ENCODE measurements at regions not wholly inside any gene's neighbourhood (a gene's known extent, or its start where the extent isn't known, plus 50 kb on each side); places are given as distances from the start of the nearest gene placed in this dataset.

DNA sequence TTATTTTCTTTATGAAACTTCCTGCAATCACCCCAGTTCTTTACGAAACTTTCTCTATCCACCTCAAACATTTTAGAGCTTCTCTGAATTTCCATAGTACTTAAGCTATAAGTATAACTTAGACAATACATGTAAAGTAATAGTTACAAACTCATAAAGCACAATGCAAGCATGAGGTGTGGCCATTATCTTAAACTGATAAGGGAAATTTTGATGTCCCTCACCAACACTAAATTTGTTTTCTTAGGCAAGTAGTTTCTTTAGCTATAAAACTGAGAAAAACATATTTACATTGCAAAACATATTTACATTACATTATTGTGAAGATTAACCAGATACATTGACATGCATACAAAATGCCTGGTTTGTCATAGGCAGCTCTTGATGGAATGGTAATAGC is 146.4 kb upstream of the ATP1B1 start:
- WGBS (ENCODE audit: low lambda C conversion rate): 44% methylated on average over 1 of the region's 1 CpG
- in situ Hi-C loops (cut with HindIII; ENCODE audit: extremely low pct_ligation_motif_present, low pct_unique_long_range_greater_than_20kb): no loop called here
- H3K27ac ChIP-seq (ENCODE audit: extremely low read length, insufficient read depth, low read length): no peak overlapping the region
- H3K9me3 ChIP-seq (ENCODE audit: low read length): no peaks in the 10 kb centered on the region
- H3K36me3 ChIP-seq (replicated peaks in 1 of 2; ENCODE audit: control insufficient read depth in 1 of 2, insufficient read depth in 2 of 2, low read length in 2 of 2): no peaks in the 10 kb centered on the region
- H3K4me2 ChIP-seq (ENCODE audit: low read depth, low read length): no peak overlapping the region
- H3K79me2 ChIP-seq (ENCODE audit: insufficient read depth, low read length): no peaks in the 10 kb centered on the region
- peaks cover 13% of the 10 kb centered on the region; the same call in 1 of the 2 replicates for H3K4me1 ChIP-seq (ENCODE audit: insufficient read depth, low read length)
- no peak for FAIRE-seq
- H4K20me1 ChIP-seq (ENCODE audit: insufficient read depth, low read length): no peaks in the 10 kb centered on the region
- no peak for DNase-seq (ENCODE audit: low spot score)
- intact Hi-C loops (cut with micrococcal nuclease; ENCODE audit: unreplicated experiment): no loop called here
- H3K4me3 ChIP-seq (replicated peaks in 1 of 3; ENCODE audit: insufficient read depth in 1 of 3, low read depth in 2 of 3, low read length in 3 of 3): no peak overlapping the region
- ChIA-PET POLR2A (no interaction called here), CTCF (ENCODE audit: low intra/inter-chr PET ratio, low total read pairs) (no interaction called here)
- TF ChIP-seq JUN (CRISPR knock-in tag; IDR thresholded peaks at IDR 0.05): no peak
- TF ChIP-seq, protein P1, sequence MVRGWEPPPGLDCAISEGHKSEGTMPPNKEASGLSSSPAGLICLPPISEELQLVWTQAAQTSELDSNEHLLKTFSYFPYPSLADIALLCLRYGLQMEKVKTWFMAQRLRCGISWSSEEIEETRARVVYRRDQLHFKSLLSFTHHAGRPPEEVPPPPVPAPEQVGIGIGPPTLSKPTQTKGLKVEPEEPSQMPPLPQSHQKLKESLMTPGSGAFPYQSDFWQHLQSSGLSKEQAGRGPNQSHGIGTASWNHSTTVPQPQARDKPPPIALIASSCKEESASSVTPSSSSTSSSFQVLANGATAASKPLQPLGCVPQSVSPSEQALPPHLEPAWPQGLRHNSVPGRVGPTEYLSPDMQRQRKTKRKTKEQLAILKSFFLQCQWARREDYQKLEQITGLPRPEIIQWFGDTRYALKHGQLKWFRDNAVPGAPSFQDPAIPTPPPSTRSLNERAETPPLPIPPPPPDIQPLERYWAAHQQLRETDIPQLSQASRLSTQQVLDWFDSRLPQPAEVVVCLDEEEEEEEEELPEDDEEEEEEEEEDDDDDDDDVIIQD (CRISPR knock-in tag; IDR thresholded peaks at IDR 0.05; ENCODE audit: low read depth): no peak
- no peak for TF ChIP-seq KDM2A (CRISPR knock-in tag; IDR thresholded peaks at IDR 0.05; ENCODE audit: borderline replicate concordance, low read depth)
- TF ChIP-seq XBP1 (CRISPR knock-in tag; IDR thresholded peaks at IDR 0.05): no peak
- TF ChIP-seq ZNF432 (CRISPR knock-in tag; IDR thresholded peaks at IDR 0.05; ENCODE audit: borderline replicate concordance): no peak
- TF ChIP-seq NCOA1 (CRISPR knock-in tag; IDR thresholded peaks at IDR 0.05): no peak
- TF ChIP-seq FOXC1 (CRISPR knock-in tag; IDR thresholded peaks at IDR 0.05; ENCODE audit: borderline replicate concordance): no peak
- TF ChIP-seq, protein P2, sequence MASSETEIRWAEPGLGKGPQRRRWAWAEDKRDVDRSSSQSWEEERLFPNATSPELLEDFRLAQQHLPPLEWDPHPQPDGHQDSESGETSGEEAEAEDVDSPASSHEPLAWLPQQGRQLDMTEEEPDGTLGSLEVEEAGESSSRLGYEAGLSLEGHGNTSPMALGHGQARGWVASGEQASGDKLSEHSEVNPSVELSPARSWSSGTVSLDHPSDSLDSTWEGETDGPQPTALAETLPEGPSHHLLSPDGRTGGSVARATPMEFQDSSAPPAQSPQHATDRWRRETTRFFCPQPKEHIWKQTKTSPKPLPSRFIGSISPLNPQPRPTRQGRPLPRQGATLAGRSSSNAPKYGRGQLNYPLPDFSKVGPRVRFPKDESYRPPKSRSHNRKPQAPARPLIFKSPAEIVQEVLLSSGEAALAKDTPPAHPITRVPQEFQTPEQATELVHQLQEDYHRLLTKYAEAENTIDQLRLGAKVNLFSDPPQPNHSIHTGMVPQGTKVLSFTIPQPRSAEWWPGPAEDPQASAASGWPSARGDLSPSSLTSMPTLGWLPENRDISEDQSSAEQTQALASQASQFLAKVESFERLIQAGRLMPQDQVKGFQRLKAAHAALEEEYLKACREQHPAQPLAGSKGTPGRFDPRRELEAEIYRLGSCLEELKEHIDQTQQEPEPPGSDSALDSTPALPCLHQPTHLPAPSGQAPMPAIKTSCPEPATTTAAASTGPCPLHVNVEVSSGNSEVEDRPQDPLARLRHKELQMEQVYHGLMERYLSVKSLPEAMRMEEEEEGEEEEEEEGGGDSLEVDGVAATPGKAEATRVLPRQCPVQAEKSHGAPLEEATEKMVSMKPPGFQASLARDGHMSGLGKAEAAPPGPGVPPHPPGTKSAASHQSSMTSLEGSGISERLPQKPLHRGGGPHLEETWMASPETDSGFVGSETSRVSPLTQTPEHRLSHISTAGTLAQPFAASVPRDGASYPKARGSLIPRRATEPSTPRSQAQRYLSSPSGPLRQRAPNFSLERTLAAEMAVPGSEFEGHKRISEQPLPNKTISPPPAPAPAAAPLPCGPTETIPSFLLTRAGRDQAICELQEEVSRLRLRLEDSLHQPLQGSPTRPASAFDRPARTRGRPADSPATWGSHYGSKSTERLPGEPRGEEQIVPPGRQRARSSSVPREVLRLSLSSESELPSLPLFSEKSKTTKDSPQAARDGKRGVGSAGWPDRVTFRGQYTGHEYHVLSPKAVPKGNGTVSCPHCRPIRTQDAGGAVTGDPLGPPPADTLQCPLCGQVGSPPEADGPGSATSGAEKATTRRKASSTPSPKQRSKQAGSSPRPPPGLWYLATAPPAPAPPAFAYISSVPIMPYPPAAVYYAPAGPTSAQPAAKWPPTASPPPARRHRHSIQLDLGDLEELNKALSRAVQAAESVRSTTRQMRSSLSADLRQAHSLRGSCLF (CRISPR knock-in tag; IDR thresholded peaks at IDR 0.05; ENCODE audit: borderline replicate concordance): no peak
- TF ChIP-seq MAZ (IDR thresholded peaks at IDR 0.05; ENCODE audit: borderline replicate concordance, low read depth, low read length): no peak
- no peak for TF ChIP-seq MAZ (CRISPR knock-in tag; IDR thresholded peaks at IDR 0.05; ENCODE audit: low read depth)
- no TSS peak for BruUV-seq (replicated peaks)
- no peak overlapping the region for H2AFZ ChIP-seq (ENCODE audit: low read length)
- peaks cover 0 to 9% of the 10 kb centered on the region in 2 experiments; a peak in 1 of 5 replicates for H3K27me3 ChIP-seq (ENCODE audit: control insufficient read depth in 1 of 2, insufficient read depth in 2 of 2, low read length in 2 of 2)
- no peak for ATAC-seq
- no peak overlapping the region for H3K9ac ChIP-seq (ENCODE audit: insufficient read depth, low read depth, low read length)
